ENCODE measurements at regions not wholly inside any gene's neighbourhood (a gene's known extent, or its start where the extent isn't known, plus 50 kb on each side); places are given as distances from the start of the nearest gene placed in this dataset.

- no peaks in the 10 kb centered on the region for H3K27me3 ChIP-seq
- no peaks in the 10 kb centered on the region for H3K36me3 ChIP-seq
- TF ChIP-seq POLR2A (IDR thresholded peaks at IDR 0.05): no peak
- TF ChIP-seq, protein P1, sequence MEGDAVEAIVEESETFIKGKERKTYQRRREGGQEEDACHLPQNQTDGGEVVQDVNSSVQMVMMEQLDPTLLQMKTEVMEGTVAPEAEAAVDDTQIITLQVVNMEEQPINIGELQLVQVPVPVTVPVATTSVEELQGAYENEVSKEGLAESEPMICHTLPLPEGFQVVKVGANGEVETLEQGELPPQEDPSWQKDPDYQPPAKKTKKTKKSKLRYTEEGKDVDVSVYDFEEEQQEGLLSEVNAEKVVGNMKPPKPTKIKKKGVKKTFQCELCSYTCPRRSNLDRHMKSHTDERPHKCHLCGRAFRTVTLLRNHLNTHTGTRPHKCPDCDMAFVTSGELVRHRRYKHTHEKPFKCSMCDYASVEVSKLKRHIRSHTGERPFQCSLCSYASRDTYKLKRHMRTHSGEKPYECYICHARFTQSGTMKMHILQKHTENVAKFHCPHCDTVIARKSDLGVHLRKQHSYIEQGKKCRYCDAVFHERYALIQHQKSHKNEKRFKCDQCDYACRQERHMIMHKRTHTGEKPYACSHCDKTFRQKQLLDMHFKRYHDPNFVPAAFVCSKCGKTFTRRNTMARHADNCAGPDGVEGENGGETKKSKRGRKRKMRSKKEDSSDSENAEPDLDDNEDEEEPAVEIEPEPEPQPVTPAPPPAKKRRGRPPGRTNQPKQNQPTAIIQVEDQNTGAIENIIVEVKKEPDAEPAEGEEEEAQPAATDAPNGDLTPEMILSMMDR (IDR thresholded peaks at IDR 0.05): no peak
- no peaks in the 10 kb centered on the region for H3K4me1 ChIP-seq
- no peak overlapping the region for H3K4me3 ChIP-seq
- no peak overlapping the region for H3K27ac ChIP-seq
- no peak for DNase-seq
- no peaks in the 10 kb centered on the region for H3K9me3 ChIP-seq
Observed at GRCh38 chr9:71368157-71368556, 246.7 kb upstream of the TRPM3 start.

GRCh38 chr9:71364186-71364955, 242.9 kb upstream of the TRPM3 start:
- Histone ChIP-seq H3K4me1 (no peaks in the 10 kb centered on the region), H3K4me3 (no peak overlapping the region), H3K27ac (no peak overlapping the region), H3K9me3 (no peaks in the 10 kb centered on the region), H3K36me3 (no peaks in the 10 kb centered on the region), H3K27me3 (no peaks in the 10 kb centered on the region)
- no peak for DNase-seq
- TF ChIP-seq, protein P1 (IDR thresholded peaks at IDR 0.05): no peak
- TF ChIP-seq POLR2A (IDR thresholded peaks at IDR 0.05): no peak

DNA sequence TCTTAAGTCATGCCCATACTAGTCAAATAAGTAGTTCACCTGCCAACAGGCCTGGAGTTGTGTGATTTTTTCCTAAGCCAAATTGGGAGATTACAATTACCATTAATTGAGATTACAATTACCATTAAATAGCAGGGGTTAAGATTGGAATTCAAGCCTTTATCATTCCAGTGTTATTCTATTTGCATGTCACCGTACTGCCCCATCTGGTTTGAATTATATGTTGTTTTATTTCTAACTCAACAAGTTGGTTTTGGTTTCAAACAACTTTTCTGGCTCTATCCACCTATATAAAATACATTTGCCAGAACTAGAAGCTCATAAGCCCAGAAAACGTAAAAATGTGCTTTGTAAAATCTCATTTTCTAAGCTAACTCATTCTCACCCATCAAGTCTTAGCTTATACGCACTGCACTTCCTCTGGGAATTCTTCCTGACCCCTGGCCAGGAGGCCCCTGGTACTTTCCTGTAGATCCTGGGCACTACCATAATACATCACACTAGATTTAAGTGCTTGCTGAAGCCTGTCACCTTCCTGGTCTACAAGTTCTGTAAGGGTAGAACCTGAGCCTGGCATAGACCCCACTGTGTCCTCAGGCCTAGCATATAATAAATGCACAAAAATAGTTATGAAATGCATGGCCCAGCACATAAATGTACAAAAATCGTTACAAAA, 242.0 kb upstream of the TRPM3 start:
- no peaks in the 10 kb centered on the region for H3K4me1 ChIP-seq
- H3K27ac ChIP-seq: no peak overlapping the region
- no peak overlapping the region for H3K4me3 ChIP-seq
- TF ChIP-seq, protein P1 (IDR thresholded peaks at IDR 0.05): no peak
- no peak for TF ChIP-seq POLR2A (IDR thresholded peaks at IDR 0.05)
- no peaks in the 10 kb centered on the region for H3K9me3 ChIP-seq
- no peaks in the 10 kb centered on the region for H3K27me3 ChIP-seq
- H3K36me3 ChIP-seq: no peaks in the 10 kb centered on the region
- no peak for DNase-seq

DNA sequence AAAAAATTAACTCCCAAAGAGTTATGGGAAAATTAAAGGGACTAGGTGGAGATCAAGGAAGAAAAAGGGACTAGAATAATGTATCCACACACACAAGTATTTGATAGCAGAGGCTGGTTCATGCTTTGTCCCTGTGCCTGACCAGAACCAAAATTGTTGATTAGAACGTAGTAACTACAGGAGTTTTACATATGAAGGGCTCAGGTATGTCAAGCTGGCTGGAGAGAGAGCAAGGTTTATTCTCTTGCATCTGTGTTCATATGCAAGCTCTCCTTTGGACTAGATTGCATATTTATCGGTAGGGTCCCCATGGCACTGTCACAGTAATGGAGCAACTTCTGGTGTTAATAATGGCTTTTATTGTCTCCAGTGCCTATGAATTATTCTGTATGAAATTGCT, 239.9 kb upstream of the TRPM3 start:
- TF ChIP-seq POLR2A (IDR thresholded peaks at IDR 0.05): no peak
- TF ChIP-seq, protein P1 (IDR thresholded peaks at IDR 0.05): no peak
- Histone ChIP-seq H3K36me3 (no peaks in the 10 kb centered on the region), H3K27ac (no peak overlapping the region), H3K27me3 (no peaks in the 10 kb centered on the region), H3K4me3 (no peak overlapping the region), H3K4me1 (no peaks in the 10 kb centered on the region), H3K9me3 (no peaks in the 10 kb centered on the region)
- no peak for DNase-seq

GRCh38 chr9:71357346-71357745, 235.9 kb upstream of the TRPM3 start:
- H3K4me1 ChIP-seq: no peaks in the 10 kb centered on the region
- H3K27me3 ChIP-seq: no peaks in the 10 kb centered on the region
- no peak overlapping the region for H3K27ac ChIP-seq
- no peak for DNase-seq
- H3K4me3 ChIP-seq: no peak overlapping the region
- no peaks in the 10 kb centered on the region for H3K36me3 ChIP-seq
- H3K9me3 ChIP-seq: no peaks in the 10 kb centered on the region
- TF ChIP-seq, protein P1 (IDR thresholded peaks at IDR 0.05): no peak
- TF ChIP-seq POLR2A (IDR thresholded peaks at IDR 0.05): no peak

Measured in Peyer's patch (tissue), 4 donors.